ENCODE measurements at regions not wholly inside any gene's neighbourhood (a gene's known extent, or its start where the extent isn't known, plus 50 kb on each side); places are given as distances from the start of the nearest gene placed in this dataset.

GRCh38 chr4:186851291-186852072 is 127.8 kb upstream of the FAT1 start:
- TF ChIP-seq GATA2 (IDR thresholded peaks at IDR 0.05; ENCODE audit: low read depth, low read length) (no peak), GATA3 (IDR thresholded peaks at IDR 0.05; ENCODE audit: low read depth, low read length) (no peak)

GRCh38 chr4:186852073-186852420 is 128.4 kb upstream of the FAT1 start:
- TF ChIP-seq GATA3 (IDR thresholded peaks at IDR 0.05; ENCODE audit: low read depth, low read length) (no peak), GATA2 (IDR thresholded peaks at IDR 0.05; ENCODE audit: low read depth, low read length) (no peak)

- TF ChIP-seq GATA2 (IDR thresholded peaks at IDR 0.05; ENCODE audit: low read depth, low read length) (no peak), GATA3 (IDR thresholded peaks at IDR 0.05; ENCODE audit: low read depth, low read length) (no peak)
These were observed 129.3 kb upstream of the FAT1 start for GRCh38 chr4:186852964-186853391.

GRCh38 chr4:186854256-186854655 is 130.6 kb upstream of the FAT1 start:
- TF ChIP-seq GATA3 (IDR thresholded peaks at IDR 0.05; ENCODE audit: low read depth, low read length) (no peak), GATA2 (IDR thresholded peaks at IDR 0.05; ENCODE audit: low read depth, low read length) (no peak)

- TF ChIP-seq GATA3 (IDR thresholded peaks at IDR 0.05; ENCODE audit: low read depth, low read length) (no peak), GATA2 (IDR thresholded peaks at IDR 0.05; ENCODE audit: low read depth, low read length) (no peak)
These were observed 131.5 kb upstream of the FAT1 start for GRCh38 chr4:186855111-186855510.

- TF ChIP-seq GATA3 (IDR thresholded peaks at IDR 0.05; ENCODE audit: low read depth, low read length) (no peak), GATA2 (IDR thresholded peaks at IDR 0.05; ENCODE audit: low read depth, low read length) (no peak)
These were observed 134.1 kb upstream of the FAT1 start for GRCh38 chr4:186857793-186858192.

- TF ChIP-seq GATA2 (IDR thresholded peaks at IDR 0.05; ENCODE audit: low read depth, low read length) (no peak), GATA3 (IDR thresholded peaks at IDR 0.05; ENCODE audit: low read depth, low read length) (no peak)
These were observed 134.7 kb upstream of the FAT1 start for GRCh38 chr4:186858355-186858754.

- no peak for TF ChIP-seq GATA2 (IDR thresholded peaks at IDR 0.05; ENCODE audit: low read depth, low read length)
- TF ChIP-seq GATA3 (IDR thresholded peaks at IDR 0.05; ENCODE audit: low read depth, low read length) = no peak
These were observed 135.8 kb upstream of the FAT1 start for GRCh38 chr4:186859420-186859819.

GRCh38 chr4:186861317-186861716 is 137.7 kb upstream of the FAT1 start:
- TF ChIP-seq GATA2 (IDR thresholded peaks at IDR 0.05; ENCODE audit: low read depth, low read length) = no peak

- no peak for TF ChIP-seq GATA2 (IDR thresholded peaks at IDR 0.05; ENCODE audit: low read depth, low read length)
- TF ChIP-seq GATA3 (IDR thresholded peaks at IDR 0.05; ENCODE audit: low read depth, low read length) = no peak
These were observed 148.2 kb upstream of the FAT1 start for GRCh38 chr4:186871856-186872255.

GRCh38 chr4:186875476-186875875 is 151.8 kb upstream of the FAT1 start:
- no peak for TF ChIP-seq GATA3 (IDR thresholded peaks at IDR 0.05; ENCODE audit: low read depth, low read length)
- TF ChIP-seq GATA2 (IDR thresholded peaks at IDR 0.05; ENCODE audit: low read depth, low read length) = no peak

GRCh38 chr4:186876961-186877626 is 153.4 kb upstream of the FAT1 start:
- no peak for TF ChIP-seq GATA3 (IDR thresholded peaks at IDR 0.05; ENCODE audit: low read depth, low read length)
- TF ChIP-seq GATA2 (IDR thresholded peaks at IDR 0.05; ENCODE audit: low read depth, low read length) = no peak

GRCh38 chr4:186878203-186878776 is 154.6 kb upstream of the FAT1 start:
- no peak for TF ChIP-seq GATA3 (IDR thresholded peaks at IDR 0.05; ENCODE audit: low read depth, low read length)
- TF ChIP-seq GATA2 (IDR thresholded peaks at IDR 0.05; ENCODE audit: low read depth, low read length) = no peak

- no peak for TF ChIP-seq GATA2 (IDR thresholded peaks at IDR 0.05; ENCODE audit: low read depth, low read length)
- no peak for TF ChIP-seq GATA3 (IDR thresholded peaks at IDR 0.05; ENCODE audit: low read depth, low read length)
These were observed 158.0 kb upstream of the FAT1 start for GRCh38 chr4:186881521-186882220.
